GM12878 (cell line): ENCODE measurements at regions not wholly inside any gene's neighbourhood (a gene's known extent, or its start where the extent isn't known, plus 50 kb on each side); places are given as distances from the start of the nearest gene placed in this dataset.
A peak's percentile ranks its signal among the peaks of the same experiment; 100 is the strongest.

Experiments used
- ATAC-seq: fragments of 200-7000 bp; cut with Tn5 transposase; 3 replicates; pipeline ENCODE4 v1.9.1; 2020; ENCODE audit warnings: mild to moderate bottlenecking, moderate library complexity
- BruUV-seq: library from RNA; stranded (reverse); fragments of 400-500 nt; replicated peaks from 2 replicates; lab custom pipeline; 2021; lab: Mats Ljungman, UMichigan
- CTCF ChIA-PET: fragments of 300-600 bp; sonication (Branson Sonifier 250); formaldehyde crosslinking; extraction: SDS; loops from one replicate; lab custom pipeline; 2021; ENCODE audit warnings: inconsistent platforms; lab: Yijun Ruan, JAX
- POLR2A ChIA-PET: fragments of 350-600 bp; formaldehyde crosslinking; extraction: SDS; loops from one replicate; lab custom pipeline; 2021; ENCODE audit warnings: inconsistent platforms; lab: Charles Lee
- RAD21 ChIA-PET: fragments of 300-600 bp; sonication (Branson Sonifier 250); formaldehyde crosslinking; loops from one replicate; lab custom pipeline; 2023; ENCODE audit warnings: antibody characterized with exemption; ENCODE audit not compliant: unreplicated experiment; lab: Charles Lee
- SMC1A ChIA-PET: fragments of 300-600 bp; sonication (Branson Sonifier 250); formaldehyde crosslinking; loops from one replicate; lab custom pipeline; 2023; ENCODE audit not compliant: unreplicated experiment, uncharacterized antibody; lab: Charles Lee
- DNase-seq: peaks from one replicate; pipeline ENCODE4 v3.0.0-alpha.2; 2011; ENCODE audit warnings: low read depth, low spot score
- FAIRE-seq: peaks from 3 replicates; lab custom pipeline; 2011; peaks lifted over from hg19 to GRCh38; lab: Jason Lieb, UNC
- H2AFZ ChIP-seq: 2 replicates; pipeline ENCODE4 v1.6.0; 2011; ENCODE audit warnings: low read depth, low read length, control low read depth; ENCODE audit not compliant: control insufficient read depth
- H3K27ac ChIP-seq: 2 replicates; pipeline ENCODE4 v1.5.1; 2011; ENCODE audit warnings: control low read depth; ENCODE audit not compliant: control insufficient read depth, insufficient read depth
- H3K27me3 ChIP-seq, 2 experiments: replicated peaks in 1 of 2; 2 replicates each; pipeline versions ENCODE4 v1.6.0 to v1.6.1; 2011; ENCODE audit warnings: low read length in 1 of 2; ENCODE audit not compliant: control insufficient read depth in 2 of 2, insufficient read depth in 2 of 2
- H3K36me3 ChIP-seq, 2 experiments: 2 replicates each; pipeline ENCODE4 v1.5.1; 2011; ENCODE audit warnings: low read length in 1 of 2; ENCODE audit not compliant: control insufficient read depth in 2 of 2, insufficient read depth in 2 of 2
- H3K4me1 ChIP-seq: 2 replicates; pipeline ENCODE4 v1.6.1; 2011; ENCODE audit warnings: mild to moderate bottlenecking, low read length, moderate library complexity, mixed read lengths; ENCODE audit not compliant: control insufficient read depth, insufficient read depth
- H3K4me2 ChIP-seq: 2 replicates; pipeline ENCODE4 v1.6.0; 2011; ENCODE audit warnings: control low read depth; ENCODE audit not compliant: control insufficient read depth, insufficient read depth
- H3K4me3 ChIP-seq: fragments of 200-600 bp; sonication (generic); 2 replicates; pipeline ENCODE4 v1.5.1; 2016
- H3K79me2 ChIP-seq: 2 replicates; pipeline ENCODE4 v1.6.0; 2011; ENCODE audit warnings: low read length; ENCODE audit not compliant: control insufficient read depth, insufficient read depth
- H3K9ac ChIP-seq: 2 replicates; pipeline ENCODE4 v1.8.0; 2011; ENCODE audit warnings: low read length, control low read depth, mixed read lengths; ENCODE audit not compliant: control insufficient read depth, insufficient read depth
- H3K9me3 ChIP-seq: replicated peaks from 3 replicates; pipeline ENCODE4 v1.5.1; 2011; ENCODE audit warnings: mild to moderate bottlenecking, low read length; ENCODE audit not compliant: control insufficient read depth, insufficient read depth
- H4K20me1 ChIP-seq: 2 replicates; pipeline ENCODE4 v1.6.0; 2011; ENCODE audit not compliant: control insufficient read depth, insufficient read depth
- ATF7 ChIP-seq: fragments of 450-650 bp; IDR thresholded peaks from 2 replicates; pipeline ENCODE4 v1.6.1; 2016; ENCODE audit warnings: low read depth, mild to moderate bottlenecking
- CTCF ChIP-seq, 3 experiments: IDR thresholded peaks in 2 of 3; conservative IDR thresholded peaks in 1 of 3; 2 replicates each; pipeline ENCODE4 v1.5.1; 2011; ENCODE audit warnings: low read depth in 3 of 3, low read length in 3 of 3, mild to moderate bottlenecking in 3 of 3, control low read depth in 2 of 3, moderate library complexity in 2 of 3, inconsistent platforms in 1 of 3, mixed read lengths in 1 of 3; ENCODE audit not compliant: control insufficient read depth in 2 of 3, insufficient read depth in 1 of 3; ENCODE audit errors: extremely low read depth in 1 of 3
- NFYA ChIP-seq: IDR thresholded peaks from 2 replicates; pipeline ENCODE4 v1.6.1; 2011; ENCODE audit warnings: low read depth, mild to moderate bottlenecking, low read length, improper control_type of control experiment, borderline replicate concordance
- NKRF ChIP-seq: fragments of 450-650 bp; conservative IDR thresholded peaks from 2 replicates; pipeline ENCODE4 v1.6.1; 2017; ENCODE audit warnings: mild to moderate bottlenecking, moderate library complexity
- PKNOX1 ChIP-seq: fragments of 450-650 bp; IDR thresholded peaks from 2 replicates; pipeline ENCODE4 v1.6.1; 2016; ENCODE audit warnings: mild to moderate bottlenecking
- RAD51 ChIP-seq: fragments of 450-650 bp; IDR thresholded peaks from 2 replicates; pipeline ENCODE4 v1.6.1; 2016; ENCODE audit warnings: moderate library complexity, mild to moderate bottlenecking, inconsistent platforms
- RB1 ChIP-seq: fragments of 450-650 bp; formaldehyde crosslinking; IDR thresholded peaks from 2 replicates; pipeline ENCODE4 v1.6.1; 2017; ENCODE audit warnings: mild to moderate bottlenecking, borderline replicate concordance
- RELB ChIP-seq: fragments of 450-650 bp; IDR thresholded peaks from 2 replicates; pipeline ENCODE4 v1.6.1; 2017; ENCODE audit warnings: low read depth, mild to moderate bottlenecking, moderate library complexity
- RUNX3 ChIP-seq: IDR thresholded peaks from 2 replicates; pipeline ENCODE4 v1.6.1; 2012; ENCODE audit warnings: low read length, inconsistent platforms
- SMAD1 ChIP-seq: fragments of 450-650 bp; IDR thresholded peaks from 2 replicates; pipeline ENCODE4 v1.6.1; 2018; ENCODE audit warnings: mild to moderate bottlenecking, low read depth; ENCODE audit not compliant: partially characterized antibody
- SP1 ChIP-seq: IDR thresholded peaks from one replicate; pipeline ENCODE4 v1.6.1; 2011; ENCODE audit warnings: low read depth, low read length
- SPI1 ChIP-seq: IDR thresholded peaks from 2 replicates; pipeline ENCODE4 v1.6.1; 2011; ENCODE audit warnings: low read depth, mild to moderate bottlenecking, low read length, moderate library complexity, borderline replicate concordance; ENCODE audit not compliant: insufficient read depth
- STAT1 ChIP-seq: fragments of 450-650 bp; conservative IDR thresholded peaks from 2 replicates; pipeline ENCODE4 v1.6.1; 2014; ENCODE audit warnings: antibody characterized with exemption, mild to moderate bottlenecking
- TBL1XR1 ChIP-seq: IDR thresholded peaks from 2 replicates; pipeline ENCODE4 v1.6.1; 2012; ENCODE audit warnings: low read depth, low read length, improper control_type of control experiment
- ZNF24 ChIP-seq: fragments of 450-650 bp; IDR thresholded peaks from 2 replicates; pipeline ENCODE4 v1.6.1; 2017; ENCODE audit warnings: antibody characterized with exemption, mild to moderate bottlenecking
- ZNF622 ChIP-seq: fragments of 450-650 bp; IDR thresholded peaks from 2 replicates; pipeline ENCODE4 v1.6.1; 2017; ENCODE audit warnings: mild to moderate bottlenecking, inconsistent platforms
- WGBS: methylation state at CpG from one replicate; pipeline ENCODE4 v1.1.6; 2016; ENCODE audit warnings: low lambda C conversion rate; ENCODE audit not compliant: insufficient replicate concordance, insufficient coverage; ENCODE audit errors: missing lambda C conversion rate; 5-methylcytosine and 5-hydroxymethylcytosine counted together
- in situ Hi-C: fragments of 300-500 bp; cut with MboI; formaldehyde crosslinking; loops from 9 replicates; pipeline ENCODE4 v1.14.3; 2018; ENCODE audit warnings: mixed read lengths
- intact Hi-C: fragments of 100-400 bp; cut with micrococcal nuclease; formaldehyde crosslinking; loops from one replicate; pipeline ENCODE4 v1.14.2; 2022; ENCODE audit not compliant: unreplicated experiment

- no peak for TF ChIP-seq CTCF (IDR thresholded peaks at IDR 0.05 in 2 of 3, conservative IDR thresholded peaks at IDR 0.05 in 1 of 3; ENCODE audit: control insufficient read depth in 2 of 3, extremely low read depth in 1 of 3, insufficient read depth in 1 of 3, low read depth in 3 of 3, low read length in 3 of 3)
- TF ChIP-seq SP1 = no peak
- no peak for TF ChIP-seq TBL1XR1
- TF ChIP-seq ATF7 = no peak
These were observed 305.4 kb upstream of the PTBP2 start (continued) for GRCh38 chr1:96416111-96416595.

- ChIA-PET POLR2A (no interaction called here), RAD21 (no interaction called here), SMC1A (no interaction called here), CTCF (no interaction called here)
- WGBS = 0% methylated on average over 4 of the region's 5 CpGs
- ATAC-seq (peak; percentile 98), FAIRE-seq (no peak), DNase-seq (peak; percentile 13)
- Histone ChIP-seq H3K4me1 (no peaks in the 10 kb centered on the region), H3K27ac (no peak overlapping the region), H3K27me3 (no peaks in the 10 kb centered on the region), H3K9me3 (no peaks in the 10 kb centered on the region), H3K9ac (no peak overlapping the region), H3K4me3 (no peak overlapping the region), H3K36me3 (no peaks in the 10 kb centered on the region), H4K20me1 (no peaks in the 10 kb centered on the region), H3K79me2 (no peaks in the 10 kb centered on the region), H2AFZ (no peak overlapping the region), H3K4me2 (no peak overlapping the region)
- in situ Hi-C loops (no loop called here), intact Hi-C loops (no loop called here)
- TF ChIP-seq RAD51 = no peak
- TF ChIP-seq NKRF = no peak
- TF ChIP-seq ZNF622 = no peak
- no peak for TF ChIP-seq RB1
- TF ChIP-seq RELB = peak; percentile 54
- 0 out of 2 replicates have a peak, but pooled peaks have one; percentile 31 for TF ChIP-seq PKNOX1
- no peak for TF ChIP-seq ZNF24
- TF ChIP-seq SPI1 = peak; percentile 54; the same call in 1 of the 2 replicates
- TF ChIP-seq NFYA = no peak
- no peak for TF ChIP-seq SMAD1
- TF ChIP-seq RUNX3 = peak; percentile 24; the same call in 1 of the 2 replicates
- no peak for TF ChIP-seq STAT1
- BruUV-seq = no TSS peak
These were observed 304.7 kb upstream of the PTBP2 start for GRCh38 chr1:96416701-96417444.
